ENCODE measurements at regions not wholly inside any gene's neighbourhood (a gene's known extent, or its start where the extent isn't known, plus 50 kb on each side); places are given as distances from the start of the nearest gene placed in this dataset.

DNA sequence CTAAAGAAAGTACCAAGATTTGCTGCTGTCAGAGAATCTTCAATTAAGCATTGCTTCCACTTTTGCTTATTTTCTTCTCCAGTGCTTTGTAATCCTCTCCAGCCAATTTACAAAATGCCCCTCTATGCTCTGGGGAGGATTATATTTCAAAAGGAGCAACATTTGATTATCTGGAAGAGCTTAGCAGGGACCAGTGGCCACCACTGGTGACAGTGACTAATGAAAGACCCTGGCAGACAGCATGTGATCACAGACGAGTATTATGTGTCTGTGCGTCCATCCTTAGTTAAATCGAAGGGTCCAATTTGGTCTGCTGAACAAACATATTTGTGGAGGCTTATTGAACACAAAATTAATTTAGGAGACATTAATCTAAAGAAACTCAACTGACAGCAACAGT lies 152.6 kb downstream of the ZNF621 start:
- BruUV-seq (replicated peaks), result no TSS peak
- intact Hi-C loops (cut with micrococcal nuclease; ENCODE audit: unreplicated experiment), result no loop called here
- ChIA-PET POLR2A (no interaction called here), CTCF (ENCODE audit: unreplicated experiment) (no interaction called here)
- H3K36me3 ChIP-seq (ENCODE audit: insufficient read depth, low read length), result no peaks in the 10 kb centered on the region
- H3K9me2 ChIP-seq (ENCODE audit: insufficient read depth, low read length), result no peaks in the 10 kb centered on the region
- H3K27ac ChIP-seq (ENCODE audit: low read depth, low read length, poor library complexity, severe bottlenecking), result no peak overlapping the region
- H4K20me1 ChIP-seq (ENCODE audit: insufficient read depth, low read length), result no peaks in the 10 kb centered on the region
- no peak for DNase-seq (ENCODE audit: low spot score)
- no peak for TF ChIP-seq EZH2phosphoT487 (IDR thresholded peaks at IDR 0.05; ENCODE audit: borderline replicate concordance, low read depth, low read length)
- TF ChIP-seq, protein P1, sequence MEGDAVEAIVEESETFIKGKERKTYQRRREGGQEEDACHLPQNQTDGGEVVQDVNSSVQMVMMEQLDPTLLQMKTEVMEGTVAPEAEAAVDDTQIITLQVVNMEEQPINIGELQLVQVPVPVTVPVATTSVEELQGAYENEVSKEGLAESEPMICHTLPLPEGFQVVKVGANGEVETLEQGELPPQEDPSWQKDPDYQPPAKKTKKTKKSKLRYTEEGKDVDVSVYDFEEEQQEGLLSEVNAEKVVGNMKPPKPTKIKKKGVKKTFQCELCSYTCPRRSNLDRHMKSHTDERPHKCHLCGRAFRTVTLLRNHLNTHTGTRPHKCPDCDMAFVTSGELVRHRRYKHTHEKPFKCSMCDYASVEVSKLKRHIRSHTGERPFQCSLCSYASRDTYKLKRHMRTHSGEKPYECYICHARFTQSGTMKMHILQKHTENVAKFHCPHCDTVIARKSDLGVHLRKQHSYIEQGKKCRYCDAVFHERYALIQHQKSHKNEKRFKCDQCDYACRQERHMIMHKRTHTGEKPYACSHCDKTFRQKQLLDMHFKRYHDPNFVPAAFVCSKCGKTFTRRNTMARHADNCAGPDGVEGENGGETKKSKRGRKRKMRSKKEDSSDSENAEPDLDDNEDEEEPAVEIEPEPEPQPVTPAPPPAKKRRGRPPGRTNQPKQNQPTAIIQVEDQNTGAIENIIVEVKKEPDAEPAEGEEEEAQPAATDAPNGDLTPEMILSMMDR (conservative IDR thresholded peaks at IDR 0.05; ENCODE audit: low read length), result no peak
- H3K4me3 ChIP-seq (ENCODE audit: low read depth, low read length, poor library complexity, severe bottlenecking), result no peak overlapping the region
- no peaks in the 10 kb centered on the region for H3K79me2 ChIP-seq (ENCODE audit: insufficient read depth, low read depth, low read length)
- H3K9me3 ChIP-seq (ENCODE audit: low read length), result peaks cover 11% of the 10 kb centered on the region; the same call in 1 of the 2 replicates
- H3K4me2 ChIP-seq (ENCODE audit: low read length), result no peak overlapping the region
- no peak overlapping the region for H2AFZ ChIP-seq (ENCODE audit: low read length)
- no peaks in the 10 kb centered on the region for H3K4me1 ChIP-seq (ENCODE audit: insufficient read depth, low read length, poor library complexity, severe bottlenecking)

- Histone ChIP-seq H4K20me1 (ENCODE audit: insufficient read depth, low read length) (no peaks in the 10 kb centered on the region), H3K9me2 (ENCODE audit: insufficient read depth, low read length) (no peaks in the 10 kb centered on the region), H3K36me3 (ENCODE audit: insufficient read depth, low read length) (no peaks in the 10 kb centered on the region), H3K4me2 (ENCODE audit: low read length) (no peak overlapping the region), H3K4me1 (ENCODE audit: insufficient read depth, low read length, poor library complexity, severe bottlenecking) (no peaks in the 10 kb centered on the region), H3K4me3 (ENCODE audit: low read depth, low read length, poor library complexity, severe bottlenecking) (no peak overlapping the region), H2AFZ (ENCODE audit: low read length) (no peak overlapping the region), H3K9me3 (ENCODE audit: low read length) (peaks cover 11% of the 10 kb centered on the region; the same call in 1 of the 2 replicates), H3K27ac (ENCODE audit: low read depth, low read length, poor library complexity, severe bottlenecking) (no peak overlapping the region), H3K79me2 (ENCODE audit: insufficient read depth, low read depth, low read length) (no peaks in the 10 kb centered on the region)
- BruUV-seq (replicated peaks), result no TSS peak
- ChIA-PET POLR2A (no interaction called here), CTCF (ENCODE audit: unreplicated experiment) (no interaction called here)
- DNase-seq (ENCODE audit: low spot score), result no peak
- TF ChIP-seq EZH2phosphoT487 (IDR thresholded peaks at IDR 0.05; ENCODE audit: borderline replicate concordance, low read depth, low read length), result no peak
- TF ChIP-seq, protein P1 (conservative IDR thresholded peaks at IDR 0.05; ENCODE audit: low read length), result no peak
- intact Hi-C loops (cut with micrococcal nuclease; ENCODE audit: unreplicated experiment), result no loop called here
Observed at GRCh38 chr3:40677749-40678148, 153.0 kb downstream of the ZNF621 start.

DNA sequence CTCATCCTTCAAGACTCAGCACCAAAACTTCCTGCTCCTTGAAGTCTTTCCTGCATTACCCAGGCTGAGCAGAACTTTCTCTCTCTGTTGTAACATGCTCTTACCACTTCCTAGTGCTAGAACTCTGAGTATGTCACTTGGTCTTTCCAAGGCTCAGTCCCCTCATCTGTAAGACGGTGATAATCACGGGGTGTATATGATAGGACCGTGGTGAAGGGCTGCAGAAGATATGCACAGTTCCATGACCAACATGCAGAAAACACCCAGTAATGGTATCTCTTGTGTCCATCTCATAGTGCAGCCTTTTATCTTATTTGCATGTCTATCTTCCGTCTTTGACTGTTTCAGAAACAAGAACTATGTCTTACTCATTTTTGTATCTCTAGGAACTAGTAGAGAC lies 154.5 kb downstream of the ZNF621 start:
- H4K20me1 ChIP-seq (ENCODE audit: insufficient read depth, low read length), result no peaks in the 10 kb centered on the region
- H3K4me3 ChIP-seq (ENCODE audit: low read depth, low read length, poor library complexity, severe bottlenecking), result no peak overlapping the region
- no peak overlapping the region for H2AFZ ChIP-seq (ENCODE audit: low read length)
- no peak for DNase-seq (ENCODE audit: low spot score)
- no peaks in the 10 kb centered on the region for H3K4me1 ChIP-seq (ENCODE audit: insufficient read depth, low read length, poor library complexity, severe bottlenecking)
- H3K9me3 ChIP-seq (ENCODE audit: low read length), result peaks cover 9% of the 10 kb centered on the region; the same call in 1 of the 2 replicates
- TF ChIP-seq, protein P1 (conservative IDR thresholded peaks at IDR 0.05; ENCODE audit: low read length), result no peak
- no peak for TF ChIP-seq EZH2phosphoT487 (IDR thresholded peaks at IDR 0.05; ENCODE audit: borderline replicate concordance, low read depth, low read length)
- BruUV-seq (replicated peaks), result no TSS peak
- intact Hi-C loops (cut with micrococcal nuclease; ENCODE audit: unreplicated experiment), result no loop called here
- no peaks in the 10 kb centered on the region for H3K79me2 ChIP-seq (ENCODE audit: insufficient read depth, low read depth, low read length)
- H3K9me2 ChIP-seq (ENCODE audit: insufficient read depth, low read length), result no peaks in the 10 kb centered on the region
- H3K27ac ChIP-seq (ENCODE audit: low read depth, low read length, poor library complexity, severe bottlenecking), result no peak overlapping the region
- CTCF ChIA-PET (ENCODE audit: unreplicated experiment), result no interaction called here
- H3K4me2 ChIP-seq (ENCODE audit: low read length), result no peak overlapping the region
- H3K36me3 ChIP-seq (ENCODE audit: insufficient read depth, low read length), result no peaks in the 10 kb centered on the region
- POLR2A ChIA-PET, result no interaction called here

All from OCI-LY7 (cell line).